CD4-positive, alpha-beta T cell treated with Interleukin-21 for 1 hour (primary cell): ENCODE measurements at regions not wholly inside any gene's neighbourhood (a gene's known extent, or its start where the extent isn't known, plus 50 kb on each side); places are given as distances from the start of the nearest gene placed in this dataset.
A peak's percentile ranks its signal among the peaks of the same experiment; 100 is the strongest.

ENCODE experiments used
- DNase-seq: peaks from one replicate; pipeline ENCODE4 v3.0.0-alpha.2; 2020

GRCh38 chr9:82234160-82234943, 245.8 kb downstream of the SPATA31D1 start:
- no peak for DNase-seq

GRCh38 chr9:82242285-82242963, 253.9 kb downstream of the SPATA31D1 start:
- no peak for DNase-seq

- peak; percentile 12 for DNase-seq
Measured at GRCh38 chr9:82247318-82247717, 258.7 kb downstream of the SPATA31D1 start.

DNA sequence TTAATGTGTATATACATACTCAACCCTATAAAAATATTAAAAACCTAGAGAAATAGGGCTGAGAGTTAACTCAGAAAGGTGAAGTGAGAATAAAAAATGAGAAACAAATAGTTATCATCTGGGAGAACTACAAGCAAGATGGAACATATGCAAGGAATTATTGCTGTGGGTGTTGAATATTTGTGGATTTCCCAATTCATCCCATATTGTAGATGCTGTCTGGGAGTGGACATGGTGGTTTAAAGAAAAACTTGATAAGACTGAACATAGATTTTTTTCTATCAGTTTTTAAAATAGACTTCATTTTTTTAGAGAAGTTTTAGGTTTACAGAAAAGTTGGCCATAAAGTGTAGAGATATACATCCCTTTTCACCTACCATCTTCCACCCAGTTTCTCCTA, 263.5 kb downstream of the SPATA31D1 start:
- no peak for DNase-seq

GRCh38 chr9:82254646-82255367, 266.2 kb downstream of the SPATA31D1 start:
- DNase-seq: no peak

DNA sequence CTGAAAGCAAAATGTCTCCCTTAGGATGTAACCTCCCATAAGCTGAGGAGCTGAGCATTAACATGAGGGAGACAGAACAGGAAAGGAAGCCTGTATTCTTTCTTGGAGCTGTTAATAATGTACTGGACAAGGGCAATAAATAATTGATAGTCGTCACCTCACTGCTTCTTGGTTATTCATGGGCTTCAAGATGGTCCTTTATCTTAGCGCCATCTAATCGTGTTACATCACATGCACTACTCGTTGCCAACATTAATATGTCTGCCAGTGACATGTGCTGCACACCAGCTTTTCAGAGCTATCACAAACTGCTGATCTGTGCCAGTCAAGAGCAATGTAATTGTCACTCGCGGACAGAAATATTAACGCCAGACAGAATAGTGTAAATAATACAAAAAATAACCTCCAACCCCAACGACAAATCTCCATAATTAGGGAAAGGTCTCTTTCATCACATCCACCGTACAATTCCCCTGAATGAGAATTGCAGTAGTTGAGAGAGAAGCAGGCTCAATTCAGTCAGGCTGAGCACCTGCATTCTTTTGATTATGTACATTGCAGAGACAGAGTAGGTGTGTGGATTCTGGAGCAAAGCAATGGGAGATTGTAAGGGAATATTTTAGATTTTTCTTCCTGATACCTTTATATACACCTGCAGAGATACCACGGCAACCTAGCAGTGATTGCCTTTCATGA, 267.1 kb downstream of the SPATA31D1 start:
- no peak for DNase-seq

- DNase-seq: no peak
Measured at GRCh38 chr9:82260691-82261090, 272.1 kb downstream of the SPATA31D1 start.

DNA sequence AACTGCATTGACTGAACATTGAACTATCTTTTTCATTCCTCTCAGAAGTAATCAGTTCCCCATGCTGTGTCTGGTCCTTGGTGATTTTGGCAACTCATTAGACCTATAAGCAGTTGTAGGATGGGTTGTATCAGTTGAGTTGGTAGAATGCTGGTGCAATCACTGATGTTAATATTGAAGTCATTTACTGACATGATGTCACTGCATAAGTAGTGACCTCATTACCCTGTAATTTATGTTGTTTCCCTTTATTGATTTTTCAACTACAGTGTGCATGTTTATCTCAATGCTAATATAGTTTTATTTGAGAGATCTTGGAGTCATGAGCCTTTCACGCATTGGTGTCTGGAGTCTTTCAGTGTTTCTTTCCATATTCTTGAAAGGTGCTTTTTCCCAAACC, 275.0 kb downstream of the SPATA31D1 start:
- no peak for DNase-seq

DNA sequence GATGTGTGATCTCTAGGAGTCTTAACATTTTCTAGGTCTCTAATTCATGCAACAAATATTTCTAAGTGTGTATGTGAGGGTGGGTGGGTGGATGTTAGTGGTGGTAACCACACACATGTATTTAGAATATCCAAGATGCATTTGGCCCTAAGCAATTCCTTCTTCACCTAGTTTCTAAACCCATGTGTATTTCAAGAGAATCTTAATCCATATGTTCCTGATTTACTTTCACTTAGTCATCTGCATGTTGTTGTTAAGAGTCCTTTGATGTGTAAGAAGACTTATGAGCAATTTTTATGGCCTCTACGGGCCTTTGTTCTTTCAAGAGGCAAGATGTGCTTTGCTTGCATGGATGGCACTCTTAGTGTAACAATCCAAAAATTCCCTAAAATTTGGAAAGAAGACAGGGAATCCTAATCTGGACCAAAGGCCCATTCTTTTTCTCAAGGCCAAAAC, 282.6 kb downstream of the SPATA31D1 start:
- no peak for DNase-seq

- DNase-seq: no peak
Measured at GRCh38 chr9:82273121-82273520, 284.5 kb downstream of the SPATA31D1 start.

DNA sequence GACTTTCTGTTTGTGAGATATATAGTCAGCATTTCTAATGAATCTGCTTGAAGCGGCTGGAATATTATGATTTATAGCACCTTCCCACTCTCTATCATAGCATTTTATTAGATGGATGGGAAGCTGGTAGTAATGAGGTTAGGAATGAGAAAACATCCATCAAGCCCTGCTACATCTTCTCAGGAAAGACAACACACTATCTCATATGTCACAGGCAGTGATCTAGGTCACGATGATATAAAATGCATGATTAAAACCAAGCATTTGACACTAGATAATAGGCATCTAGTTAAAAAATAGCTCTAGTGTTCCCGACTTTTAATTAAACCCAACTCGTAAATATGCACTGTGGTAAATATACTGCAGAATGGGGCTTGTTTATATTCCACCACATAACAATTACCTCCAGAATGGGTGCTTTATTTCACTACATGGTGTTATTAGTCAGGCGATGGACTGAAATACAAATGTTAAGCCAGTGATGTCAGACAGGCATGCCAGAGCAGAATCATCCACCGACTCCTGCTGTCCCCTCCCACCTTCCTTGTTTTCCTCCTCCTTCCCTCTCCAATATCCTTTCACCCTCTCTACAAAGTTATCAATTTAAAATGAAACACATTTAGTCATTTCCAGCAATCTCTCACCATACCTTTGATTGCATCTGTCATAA, 286.8 kb downstream of the SPATA31D1 start:
- DNase-seq: no peak

DNA sequence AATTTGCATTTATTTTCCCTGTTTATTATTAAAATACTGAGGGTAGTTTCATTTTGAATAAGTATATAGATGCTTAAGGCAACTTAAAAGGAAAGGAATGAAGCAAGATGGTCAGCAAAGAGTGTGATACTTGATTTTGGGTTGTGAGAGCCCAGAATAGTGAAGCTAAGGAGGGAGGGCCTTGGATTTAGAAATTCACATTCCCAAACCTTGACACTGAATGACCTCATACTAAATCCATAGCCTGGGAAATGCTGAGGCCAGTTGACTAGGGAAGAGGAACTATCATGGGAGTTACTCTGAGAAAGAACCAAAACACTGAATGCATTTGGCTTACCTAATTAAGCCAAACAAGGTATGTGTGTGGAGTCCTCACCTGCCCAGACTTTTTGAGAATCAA, 292.5 kb downstream of the SPATA31D1 start:
- no peak for DNase-seq

DNA sequence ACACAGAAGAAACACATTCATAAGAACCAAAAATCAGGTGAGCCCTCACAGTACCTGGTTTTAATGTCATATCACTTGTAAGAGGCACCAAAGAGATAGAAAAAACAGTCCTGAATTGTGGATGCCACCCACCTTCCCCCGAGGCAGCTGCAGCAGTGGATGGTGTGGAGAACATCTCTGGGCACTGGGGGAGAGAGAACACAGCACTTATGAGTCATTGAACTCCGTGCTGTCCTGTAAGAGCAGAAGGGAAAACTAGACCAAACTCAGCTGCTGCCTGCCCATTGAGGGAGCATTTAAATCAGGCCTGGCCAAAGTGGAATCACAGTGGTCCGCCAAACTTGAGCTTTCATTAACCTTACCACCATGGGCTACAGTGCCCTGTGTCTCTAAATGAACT, 296.2 kb downstream of the SPATA31D1 start:
- DNase-seq: no peak

DNA sequence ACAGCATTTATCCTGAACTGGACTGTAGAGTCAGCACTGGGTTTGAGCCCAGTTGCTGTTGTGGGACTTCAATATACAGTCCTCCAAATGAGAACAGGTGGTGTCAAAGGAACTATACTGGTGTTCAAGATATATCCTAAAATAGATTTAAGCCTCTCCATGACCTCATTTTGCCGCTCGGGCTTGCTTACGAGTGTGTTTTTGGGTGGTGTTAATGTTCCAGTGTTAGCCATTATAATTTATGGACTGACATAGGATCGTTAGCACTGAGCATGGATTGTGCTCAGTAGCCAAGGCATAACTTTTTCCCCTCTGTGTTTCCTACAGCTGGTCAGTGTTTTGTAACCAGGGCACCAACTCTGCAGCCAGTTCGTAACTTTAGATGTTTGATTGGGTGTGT, 306.6 kb downstream of the SPATA31D1 start:
- DNase-seq: no peak

DNA sequence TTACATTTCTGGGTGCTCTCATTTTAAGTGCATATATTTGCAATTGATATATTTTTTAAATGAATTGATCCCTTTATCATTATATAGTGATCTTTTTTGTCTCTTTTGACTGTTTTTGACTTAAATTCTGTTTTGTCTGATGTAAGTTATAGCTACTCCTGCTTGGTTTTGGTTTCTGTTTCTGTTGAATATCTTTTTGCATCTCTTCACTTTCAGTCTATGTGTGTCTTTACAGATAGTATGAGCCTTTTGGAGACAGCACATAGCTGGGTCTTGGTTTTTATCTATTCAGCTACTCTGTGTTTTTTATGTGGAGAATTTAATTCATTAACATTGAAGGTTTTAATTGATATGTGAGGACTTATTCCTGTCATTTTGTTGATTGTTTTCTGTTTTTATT, 311.3 kb downstream of the SPATA31D1 start:
- no peak for DNase-seq

GRCh38 chr9:82302968-82303655, 314.5 kb downstream of the SPATA31D1 start:
- no peak for DNase-seq

GRCh38 chr9:82308836-82309235, 320.3 kb downstream of the SPATA31D1 start:
- DNase-seq: no peak

- DNase-seq: no peak
Measured at GRCh38 chr9:82313697-82314096, 325.1 kb downstream of the SPATA31D1 start.

GRCh38 chr9:82320566-82320965, 332.0 kb downstream of the SPATA31D1 start:
- DNase-seq: no peak

GRCh38 chr9:82325907-82326306, 337.3 kb downstream of the SPATA31D1 start:
- DNase-seq: no peak

- no peak for DNase-seq
Measured at GRCh38 chr9:82327641-82328040, 339.1 kb downstream of the SPATA31D1 start.

GRCh38 chr9:82331079-82331478, 342.5 kb downstream of the SPATA31D1 start:
- no peak for DNase-seq
